ENCODE measurements at regions not wholly inside any gene's neighbourhood (a gene's known extent, or its start where the extent isn't known, plus 50 kb on each side); places are given as distances from the start of the nearest gene placed in this dataset.

DNA sequence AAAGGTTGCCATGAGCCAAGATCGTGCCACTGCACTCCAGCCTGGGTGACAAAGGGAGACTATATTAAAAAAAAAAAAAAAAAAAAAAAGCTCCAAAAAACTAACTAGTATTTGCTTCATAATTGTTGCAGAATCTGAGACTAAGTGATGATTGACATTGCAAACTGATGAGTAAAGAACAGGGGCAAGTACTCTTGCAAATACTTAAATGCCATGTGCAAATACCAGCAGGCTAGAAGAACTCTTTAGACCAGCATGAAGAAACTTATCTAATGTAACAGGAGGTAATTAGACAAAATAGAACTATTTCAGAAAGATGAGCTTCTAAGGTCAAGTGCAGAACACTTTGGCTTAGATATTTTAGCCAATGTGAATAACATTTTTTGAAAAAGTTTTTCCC lies 1368.1 kb downstream of the EFNB2 start:
- TF ChIP-seq, protein P1, sequence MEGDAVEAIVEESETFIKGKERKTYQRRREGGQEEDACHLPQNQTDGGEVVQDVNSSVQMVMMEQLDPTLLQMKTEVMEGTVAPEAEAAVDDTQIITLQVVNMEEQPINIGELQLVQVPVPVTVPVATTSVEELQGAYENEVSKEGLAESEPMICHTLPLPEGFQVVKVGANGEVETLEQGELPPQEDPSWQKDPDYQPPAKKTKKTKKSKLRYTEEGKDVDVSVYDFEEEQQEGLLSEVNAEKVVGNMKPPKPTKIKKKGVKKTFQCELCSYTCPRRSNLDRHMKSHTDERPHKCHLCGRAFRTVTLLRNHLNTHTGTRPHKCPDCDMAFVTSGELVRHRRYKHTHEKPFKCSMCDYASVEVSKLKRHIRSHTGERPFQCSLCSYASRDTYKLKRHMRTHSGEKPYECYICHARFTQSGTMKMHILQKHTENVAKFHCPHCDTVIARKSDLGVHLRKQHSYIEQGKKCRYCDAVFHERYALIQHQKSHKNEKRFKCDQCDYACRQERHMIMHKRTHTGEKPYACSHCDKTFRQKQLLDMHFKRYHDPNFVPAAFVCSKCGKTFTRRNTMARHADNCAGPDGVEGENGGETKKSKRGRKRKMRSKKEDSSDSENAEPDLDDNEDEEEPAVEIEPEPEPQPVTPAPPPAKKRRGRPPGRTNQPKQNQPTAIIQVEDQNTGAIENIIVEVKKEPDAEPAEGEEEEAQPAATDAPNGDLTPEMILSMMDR (IDR thresholded peaks at IDR 0.05) = no peak
- TF ChIP-seq POLR2A (IDR thresholded peaks at IDR 0.05) (no peak), EP300 (IDR thresholded peaks at IDR 0.05) (no peak), POLR2AphosphoS5 (IDR thresholded peaks at IDR 0.05) (no peak)

Data from gastroesophageal sphincter (tissue), 3 donors.